Omental fat pad (tissue), 3 donors: ENCODE measurements at regions not wholly inside any gene's neighbourhood (a gene's known extent, or its start where the extent isn't known, plus 50 kb on each side); places are given as distances from the start of the nearest gene placed in this dataset.

Source experiments
- ATAC-seq: fragments of 150-250 bp; one replicate; pipeline ENCODE4 v1.9.1; 2016; ENCODE audit warnings: mild to moderate bottlenecking, moderate library complexity; ENCODE audit not compliant: low FRiP score
- DNase-seq: peaks from one replicate; pipeline ENCODE4 v3.0.0-alpha.2; 2019; ENCODE audit warnings: low spot score
- TF ChIP-seq, protein P1 (sequence below), 3 donors: fragments of 450-650 bp; IDR thresholded peaks; one replicate each; pipeline ENCODE4 v1.5.1; 2016 to 2017; ENCODE audit warnings: antibody characterized with exemption in 3 of 3, mild to moderate bottlenecking in 3 of 3, moderate library complexity in 2 of 3

DNA sequence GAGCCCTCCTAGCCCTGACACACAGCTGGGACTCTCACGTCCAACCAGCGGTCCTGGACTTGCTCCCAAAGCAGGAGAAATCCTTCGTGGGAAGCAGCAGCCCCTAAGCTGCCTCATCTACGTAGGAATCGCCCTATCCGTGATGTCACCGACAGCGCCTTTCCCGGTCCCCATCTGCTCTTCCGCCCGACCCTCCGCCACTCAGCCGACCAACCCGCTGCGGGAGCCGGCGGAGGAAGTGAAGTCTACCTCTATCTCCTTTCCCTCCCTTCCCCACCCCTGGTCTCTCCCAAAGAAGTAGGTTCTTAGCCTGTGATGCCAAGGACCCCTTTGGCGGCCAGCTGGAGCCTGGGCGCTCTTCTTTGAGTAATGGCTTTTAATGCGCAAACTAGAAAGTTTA is 272.1 kb downstream of the FAM72C start:
- TF ChIP-seq, protein P1, sequence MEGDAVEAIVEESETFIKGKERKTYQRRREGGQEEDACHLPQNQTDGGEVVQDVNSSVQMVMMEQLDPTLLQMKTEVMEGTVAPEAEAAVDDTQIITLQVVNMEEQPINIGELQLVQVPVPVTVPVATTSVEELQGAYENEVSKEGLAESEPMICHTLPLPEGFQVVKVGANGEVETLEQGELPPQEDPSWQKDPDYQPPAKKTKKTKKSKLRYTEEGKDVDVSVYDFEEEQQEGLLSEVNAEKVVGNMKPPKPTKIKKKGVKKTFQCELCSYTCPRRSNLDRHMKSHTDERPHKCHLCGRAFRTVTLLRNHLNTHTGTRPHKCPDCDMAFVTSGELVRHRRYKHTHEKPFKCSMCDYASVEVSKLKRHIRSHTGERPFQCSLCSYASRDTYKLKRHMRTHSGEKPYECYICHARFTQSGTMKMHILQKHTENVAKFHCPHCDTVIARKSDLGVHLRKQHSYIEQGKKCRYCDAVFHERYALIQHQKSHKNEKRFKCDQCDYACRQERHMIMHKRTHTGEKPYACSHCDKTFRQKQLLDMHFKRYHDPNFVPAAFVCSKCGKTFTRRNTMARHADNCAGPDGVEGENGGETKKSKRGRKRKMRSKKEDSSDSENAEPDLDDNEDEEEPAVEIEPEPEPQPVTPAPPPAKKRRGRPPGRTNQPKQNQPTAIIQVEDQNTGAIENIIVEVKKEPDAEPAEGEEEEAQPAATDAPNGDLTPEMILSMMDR (IDR thresholded peaks at IDR 0.05), result no peak
- no peak for DNase-seq

DNA sequence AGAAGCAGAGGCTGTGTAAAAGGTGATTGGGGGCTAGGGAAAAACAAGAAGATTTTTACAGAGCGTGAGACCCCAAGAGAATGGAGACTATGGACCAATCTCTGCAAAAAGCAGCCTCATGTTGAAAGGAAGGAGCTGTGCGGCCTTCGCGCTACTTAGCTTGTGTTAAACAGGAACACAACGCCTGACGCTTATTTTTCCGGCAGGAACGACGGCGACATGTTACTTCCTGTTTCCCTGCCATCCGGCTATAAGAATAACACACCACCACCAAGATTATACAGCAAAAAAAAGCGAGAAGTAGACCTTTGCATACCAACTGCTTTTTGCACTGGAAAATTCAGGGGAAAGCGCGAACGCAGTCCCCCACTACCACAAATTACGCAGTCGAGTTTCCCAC is 272.7 kb downstream of the FAM72C start:
- ATAC-seq (no peak), DNase-seq (no peak)
- TF ChIP-seq, protein P1 (IDR thresholded peaks at IDR 0.05), result no peak

More for the DNA sequence above, 272.1 kb downstream of the FAM72C start:
- no peak for ATAC-seq

DNA sequence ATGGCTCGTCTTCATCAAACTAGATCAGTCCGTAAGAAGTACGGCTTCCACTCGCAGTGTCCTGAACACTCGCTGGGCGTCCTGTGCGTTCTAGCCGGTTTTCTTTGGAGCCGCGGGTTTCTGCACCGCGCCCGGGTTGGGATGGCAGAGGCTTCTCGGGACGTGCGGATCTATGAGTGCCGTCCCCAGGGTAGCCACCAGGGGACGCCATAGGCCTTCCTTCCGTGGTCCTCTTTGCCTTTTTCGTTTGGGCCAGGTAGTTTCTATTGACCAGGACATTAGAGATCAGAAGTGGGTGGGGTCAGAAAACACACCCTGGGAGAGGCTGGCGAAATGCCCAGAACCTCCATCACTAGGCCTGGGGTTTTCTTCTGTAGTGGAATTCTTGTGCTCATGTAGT is 273.8 kb downstream of the FAM72C start:
- DNase-seq, result no peak
- TF ChIP-seq, protein P1 (IDR thresholded peaks at IDR 0.05), result no peak
- no peak for ATAC-seq

DNA sequence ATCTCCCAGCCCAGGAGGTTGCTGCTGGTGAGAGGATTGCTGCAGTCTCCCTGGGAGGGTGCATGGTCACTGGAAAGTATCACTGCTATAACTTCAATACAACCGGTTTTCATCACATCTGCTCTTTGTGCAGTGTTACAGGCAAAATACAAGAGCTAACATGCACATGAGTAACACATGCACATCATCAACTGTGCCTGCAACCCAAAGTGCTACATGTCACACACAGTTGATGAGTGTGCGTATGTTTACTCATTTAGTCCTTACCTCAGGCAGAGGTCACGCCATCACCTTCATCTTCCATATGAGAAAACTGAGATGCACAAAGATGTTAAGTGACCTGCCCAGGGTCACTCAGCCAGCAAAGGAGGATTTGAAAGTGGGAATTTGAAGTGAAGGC is 277.7 kb downstream of the FAM72C start:
- TF ChIP-seq, protein P1 (IDR thresholded peaks at IDR 0.05), result no peak
- ATAC-seq (no peak), DNase-seq (no peak)

DNA sequence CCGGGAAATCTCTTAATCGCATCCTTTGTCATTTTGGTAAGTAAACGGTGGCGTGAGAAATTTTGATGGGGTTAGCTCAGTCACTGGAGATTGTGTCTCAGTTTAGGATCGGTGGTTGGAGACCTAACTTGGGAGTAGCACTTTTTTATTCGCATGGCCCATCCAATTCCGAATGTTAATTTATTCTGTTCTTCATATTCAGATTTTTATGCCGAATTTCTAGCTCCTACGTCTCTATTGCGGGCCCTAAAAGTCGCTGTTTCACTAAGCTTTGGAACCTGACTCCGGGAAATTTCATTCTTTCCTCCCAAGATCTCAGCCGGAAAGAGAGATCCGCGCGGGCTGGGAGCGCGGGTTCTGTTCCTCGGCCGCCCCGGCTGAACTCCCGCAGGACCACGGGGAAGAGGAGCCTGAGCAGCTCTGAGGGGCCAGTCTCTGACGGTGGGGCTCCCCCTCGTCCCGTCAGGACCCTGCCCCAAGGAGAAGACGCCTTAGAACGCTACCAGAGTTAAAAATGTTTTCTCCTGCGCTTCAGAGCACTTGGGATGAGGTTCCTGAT is 279.7 kb downstream of the FAM72C start:
- TF ChIP-seq, protein P1 (IDR thresholded peaks at IDR 0.05), result no peak
- no peak for ATAC-seq

DNA sequence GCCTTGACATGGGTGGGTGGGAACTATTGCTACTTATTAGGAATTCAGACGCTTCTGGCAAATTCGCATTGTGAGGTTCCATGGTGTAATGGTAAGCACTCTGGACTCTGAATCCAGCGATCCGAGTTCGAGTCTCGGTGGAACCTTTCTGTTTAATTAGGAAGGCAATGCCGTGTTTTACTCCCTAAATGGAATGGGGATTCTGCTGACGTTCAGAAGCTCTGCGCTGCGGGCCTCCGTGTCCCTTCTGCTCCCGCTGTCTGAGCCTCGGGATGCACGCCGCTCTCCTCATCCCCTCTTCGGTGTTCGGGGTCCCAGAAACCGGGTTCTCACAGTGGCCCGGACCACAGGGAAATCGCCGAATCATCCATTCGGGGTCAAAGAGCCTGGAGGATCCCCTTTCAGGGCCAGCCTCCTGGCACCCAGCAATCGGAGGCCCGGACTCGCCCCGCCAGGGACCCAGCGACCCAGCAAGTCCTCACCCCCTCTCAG is 280.3 kb downstream of the FAM72C start:
- TF ChIP-seq, protein P1 (IDR thresholded peaks at IDR 0.05), result no peak
- DNase-seq, result no peak

More for the DNA sequence above, 279.7 kb downstream of the FAM72C start:
- DNase-seq, result no peak

DNA sequence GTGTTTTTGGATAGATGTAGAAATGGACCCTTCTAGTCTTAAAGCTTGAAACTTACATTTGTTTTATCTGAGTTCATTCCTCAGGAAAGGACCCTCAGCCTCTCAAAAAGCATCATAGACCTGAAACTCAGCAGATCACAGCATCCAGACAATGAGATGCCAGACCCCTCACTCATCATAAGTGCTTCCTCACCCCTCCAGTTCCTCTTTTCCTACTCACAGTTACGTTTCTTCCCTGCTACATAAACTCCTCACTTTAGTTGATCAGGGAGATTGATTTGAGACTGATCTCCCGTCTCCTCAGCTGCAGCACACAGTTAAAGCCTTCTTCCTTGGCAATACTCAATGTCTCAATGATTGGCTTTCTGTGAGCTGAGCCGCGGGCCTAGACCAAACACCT is 282.0 kb downstream of the FAM72C start:
- no peak for DNase-seq
- no peak for ATAC-seq
- TF ChIP-seq, protein P1 (IDR thresholded peaks at IDR 0.05), result no peak

More for the DNA sequence above, 280.3 kb downstream of the FAM72C start:
- ATAC-seq, result no peak
